ENCODE measurements at regions not wholly inside any gene's neighbourhood (a gene's known extent, or its start where the extent isn't known, plus 50 kb on each side); places are given as distances from the start of the nearest gene placed in this dataset.
"Not testable (repeated sequence)": the region's sequence is repeated elsewhere in the genome, so short reads cannot be mapped to it uniquely, and the experiment has no call there.

DNA sequence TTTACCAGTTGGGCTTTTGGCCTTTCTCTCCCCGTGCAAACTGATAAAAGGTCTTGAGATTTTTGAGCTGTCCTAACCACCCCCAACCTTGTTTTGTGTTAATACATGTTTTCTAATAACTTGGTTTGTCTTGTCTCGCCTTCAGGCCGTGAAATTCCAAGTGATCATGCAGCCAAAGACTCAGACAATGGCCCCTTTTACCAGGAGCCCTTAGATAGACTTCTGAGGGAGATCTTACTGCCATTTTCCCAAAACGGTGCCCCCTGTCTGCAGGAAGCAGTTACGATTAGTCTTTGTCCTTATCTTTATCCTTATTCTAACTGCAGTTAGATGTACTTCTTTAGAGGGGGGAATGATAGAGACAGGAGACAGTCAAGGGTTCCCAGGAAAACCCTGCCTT is 245.3 kb upstream of the HDX start:
- Mint-ChIP-seq H3K4me1 (ENCODE audit: low read depth in 2 of 2) (no peaks in the 10 kb centered on the region), H3K9me3 (peaks cover 7% of the 10 kb centered on the region), H3K27ac (no peak overlapping the region), H3K4me3 (no peak overlapping the region), H3K27me3 (peaks cover 0 to 3% of the 10 kb centered on the region in 2 donors), H3K36me3 (no peaks in the 10 kb centered on the region)
- ATAC-seq: no peak
- DNase-seq (ENCODE audit: low spot score): no peak

DNA sequence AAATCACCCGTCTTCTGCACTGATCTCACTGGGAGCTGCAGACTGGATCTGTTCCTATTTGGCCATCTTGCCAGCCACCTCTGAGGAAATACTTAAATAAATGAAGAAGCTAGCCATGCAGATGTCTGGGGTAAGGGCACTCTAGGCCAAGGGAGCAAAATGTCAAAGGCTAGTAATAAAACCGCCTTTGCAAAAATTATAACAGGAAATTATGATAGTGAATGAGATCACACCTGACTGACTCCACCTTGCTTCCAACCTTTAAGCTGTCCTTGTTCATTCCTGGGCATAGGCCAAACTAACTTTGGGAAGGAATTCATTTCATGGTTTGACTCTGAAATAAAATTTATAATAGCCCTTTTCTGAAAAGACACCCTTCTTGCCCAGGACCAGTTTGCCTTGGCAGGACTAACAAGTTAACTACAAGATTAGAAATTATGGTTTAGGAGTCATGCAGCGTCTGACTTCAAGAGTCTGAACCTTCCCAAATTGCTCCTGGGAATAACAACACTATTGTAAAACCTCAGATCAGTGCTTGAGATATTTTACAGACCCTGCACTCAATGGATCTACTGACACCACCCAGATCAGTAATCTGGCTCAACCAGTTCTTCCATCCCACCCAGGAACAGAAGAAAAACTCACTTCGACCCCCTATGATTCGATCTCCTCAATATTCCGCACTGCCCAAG is 246.9 kb upstream of the HDX start:
- no peak overlapping the region for H3K4me3 Mint-ChIP-seq
- H3K27me3 Mint-ChIP-seq: peaks cover 0 to 3% of the 10 kb centered on the region in 2 donors
- no peaks in the 10 kb centered on the region for H3K36me3 Mint-ChIP-seq
- DNase-seq (ENCODE audit: low spot score) (no peak), ATAC-seq (no peak)
- H3K9me3 Mint-ChIP-seq: peaks cover 7% of the 10 kb centered on the region
- no peak overlapping the region for H3K27ac Mint-ChIP-seq
- no peaks in the 10 kb centered on the region for H3K4me1 Mint-ChIP-seq (ENCODE audit: low read depth in 2 of 2)

DNA sequence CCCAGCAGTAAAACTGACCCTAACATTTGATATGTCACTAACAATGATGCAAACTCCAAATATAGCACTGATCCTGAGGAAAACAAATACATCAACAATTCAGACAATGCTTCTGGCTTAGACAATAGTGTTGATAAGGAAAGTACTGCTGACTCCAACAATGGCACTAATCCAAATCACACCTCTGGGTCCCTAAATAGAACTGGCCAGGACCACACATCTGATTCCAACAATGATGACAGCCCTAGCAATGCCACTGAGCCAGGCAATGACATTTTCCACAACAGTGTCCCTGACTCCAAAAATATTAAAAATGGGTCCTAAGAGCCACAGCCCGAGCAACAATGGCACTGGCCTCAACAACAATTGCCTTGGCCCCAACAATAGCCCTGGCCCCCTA is 243.1 kb upstream of the APOOL start:
- ATAC-seq (no peak), DNase-seq (ENCODE audit: low spot score) (no peak)
- no peaks in the 10 kb centered on the region for H3K4me1 Mint-ChIP-seq (ENCODE audit: low read depth in 2 of 2)
- H3K4me3 Mint-ChIP-seq: no peak overlapping the region
- H3K36me3 Mint-ChIP-seq: no peaks in the 10 kb centered on the region
- H3K9me3 Mint-ChIP-seq: peaks cover 2% of the 10 kb centered on the region
- H3K27ac Mint-ChIP-seq: no peak overlapping the region
- H3K27me3 Mint-ChIP-seq: no peaks in the 10 kb centered on the region

DNA sequence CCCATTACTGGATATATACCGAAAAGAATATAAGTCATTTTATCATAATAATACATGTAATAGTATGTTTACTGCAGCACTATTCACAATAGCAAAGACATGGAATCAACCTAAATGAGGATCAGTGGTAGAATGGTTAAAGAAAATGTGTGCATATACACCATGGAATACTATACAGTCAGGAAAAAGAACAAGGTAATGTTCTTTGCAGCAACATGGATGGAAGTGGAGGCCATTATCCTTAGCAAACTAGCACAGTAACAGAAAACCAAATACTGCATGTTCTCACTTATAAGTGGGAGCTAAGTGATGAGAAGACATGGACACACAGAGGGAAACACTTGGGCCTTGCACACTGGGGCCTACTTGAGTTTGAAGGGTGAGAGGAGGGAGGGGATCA is 207.4 kb upstream of the APOOL start:
- Mint-ChIP-seq H3K9me3 (peaks cover 4% of the 10 kb centered on the region), H3K27me3 (no peaks in the 10 kb centered on the region), H3K4me3 (no peak overlapping the region), H3K36me3 (no peaks in the 10 kb centered on the region), H3K4me1 (ENCODE audit: low read depth in 2 of 2) (no peaks in the 10 kb centered on the region), H3K27ac (no peak overlapping the region)
- no peak for ATAC-seq
- DNase-seq (ENCODE audit: low spot score): no peak

DNA sequence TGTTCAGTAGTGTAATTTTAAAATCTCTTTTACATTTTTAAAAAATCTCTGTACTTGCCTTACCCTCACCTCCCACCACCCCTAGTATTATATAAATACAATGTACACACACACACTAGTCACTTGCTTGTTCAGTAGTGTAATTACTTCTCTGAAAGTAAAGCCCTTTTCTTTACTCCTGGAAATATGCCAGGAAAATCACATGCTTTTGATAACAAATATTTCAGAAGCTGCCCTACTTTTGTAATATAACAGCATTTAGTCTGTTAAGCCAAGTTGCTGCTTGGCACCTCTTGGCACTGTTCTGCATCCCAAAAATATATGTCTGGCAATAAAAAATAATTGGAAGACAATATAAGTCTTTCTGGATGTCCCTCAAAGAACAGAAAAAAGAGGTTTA is 172.8 kb upstream of the APOOL start:
- H3K27ac Mint-ChIP-seq: no peak overlapping the region
- H3K9me3 Mint-ChIP-seq: peaks cover 6% of the 10 kb centered on the region

DNA sequence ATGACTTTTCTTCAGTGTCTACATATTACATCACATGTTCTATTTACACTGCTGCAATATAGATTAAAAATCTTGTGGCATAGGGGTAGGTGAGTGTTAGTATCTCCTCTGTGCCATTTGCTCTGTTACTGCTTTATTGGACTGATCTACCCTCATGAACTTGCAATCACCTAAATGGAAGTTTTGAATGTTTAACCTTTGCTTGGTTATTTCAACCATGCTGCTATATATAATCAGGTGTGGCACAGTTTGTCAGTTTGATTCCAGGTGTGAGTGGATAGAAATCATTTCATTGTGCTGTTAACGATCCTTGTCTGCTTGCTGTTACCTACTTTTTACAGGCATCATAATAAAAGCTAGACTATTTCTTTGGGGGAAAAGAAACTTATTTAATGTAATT is 157.1 kb upstream of the APOOL start:
- not testable (repeated sequence) for H3K4me1 Mint-ChIP-seq (ENCODE audit: low read depth in 2 of 2); H3K27me3 Mint-ChIP-seq; DNase-seq (ENCODE audit: low spot score); H3K4me3 Mint-ChIP-seq; H3K27ac Mint-ChIP-seq; ATAC-seq; H3K36me3 Mint-ChIP-seq
- peaks cover 11% of the 10 kb centered on the region for H3K9me3 Mint-ChIP-seq

More for the DNA sequence above, 172.8 kb upstream of the APOOL start:
- Mint-ChIP-seq H3K4me1 (ENCODE audit: low read depth in 2 of 2) (no peaks in the 10 kb centered on the region), H3K27me3 (no peaks in the 10 kb centered on the region), H3K4me3 (no peak overlapping the region), H3K36me3 (no peaks in the 10 kb centered on the region)
- DNase-seq (ENCODE audit: low spot score): no peak
- ATAC-seq: no peak

DNA sequence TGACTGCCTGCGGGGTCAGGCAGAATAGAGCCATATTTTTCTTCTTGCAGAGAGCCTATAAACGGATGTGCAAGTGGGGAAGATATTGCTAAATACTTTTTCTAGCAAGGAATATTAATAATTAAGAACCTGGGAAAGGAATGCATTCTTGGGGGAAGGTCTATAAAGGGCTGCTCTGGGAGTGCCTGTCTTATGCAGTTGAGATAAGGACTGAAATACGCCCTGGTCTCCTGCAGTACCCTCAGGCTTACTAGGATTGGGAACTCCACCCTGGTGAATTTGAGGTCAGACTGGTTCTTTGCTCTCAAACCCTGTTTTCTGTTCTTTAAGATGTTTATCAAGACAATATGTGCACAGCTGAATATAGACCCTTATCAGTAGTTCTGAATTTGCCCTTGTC is 152.5 kb upstream of the APOOL start:
- H3K4me3 Mint-ChIP-seq; H3K27ac Mint-ChIP-seq; H3K4me1 Mint-ChIP-seq (ENCODE audit: low read depth in 2 of 2); H3K36me3 Mint-ChIP-seq; DNase-seq (ENCODE audit: low spot score); H3K27me3 Mint-ChIP-seq; ATAC-seq: not testable (repeated sequence)
- peaks cover 13% of the 10 kb centered on the region for H3K9me3 Mint-ChIP-seq

DNA sequence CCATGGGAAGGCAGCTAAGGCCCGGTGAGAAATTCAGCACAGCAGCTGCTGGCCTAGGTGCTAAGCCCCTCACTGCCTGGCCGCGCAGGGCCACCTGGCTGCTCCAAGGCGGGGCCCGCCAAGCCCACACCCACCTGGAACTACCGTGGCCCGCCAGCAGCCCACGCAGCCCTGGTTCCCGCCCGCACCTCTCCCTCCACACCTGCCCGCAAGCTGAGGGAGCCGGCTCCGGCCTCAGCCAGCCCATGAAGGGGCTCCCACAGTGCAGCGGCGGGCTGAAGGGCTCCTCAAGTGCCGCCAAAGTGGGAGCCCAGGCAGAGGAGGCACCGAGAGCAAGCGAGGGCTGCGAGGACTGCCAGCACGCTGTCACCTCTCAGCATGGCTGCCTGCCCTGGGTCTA is 146.9 kb upstream of the APOOL start:
- DNase-seq (ENCODE audit: low spot score); H3K27ac Mint-ChIP-seq; H3K9me3 Mint-ChIP-seq; H3K36me3 Mint-ChIP-seq; H3K4me3 Mint-ChIP-seq; H3K27me3 Mint-ChIP-seq; ATAC-seq; H3K4me1 Mint-ChIP-seq (ENCODE audit: low read depth in 2 of 2): not testable (repeated sequence)

DNA sequence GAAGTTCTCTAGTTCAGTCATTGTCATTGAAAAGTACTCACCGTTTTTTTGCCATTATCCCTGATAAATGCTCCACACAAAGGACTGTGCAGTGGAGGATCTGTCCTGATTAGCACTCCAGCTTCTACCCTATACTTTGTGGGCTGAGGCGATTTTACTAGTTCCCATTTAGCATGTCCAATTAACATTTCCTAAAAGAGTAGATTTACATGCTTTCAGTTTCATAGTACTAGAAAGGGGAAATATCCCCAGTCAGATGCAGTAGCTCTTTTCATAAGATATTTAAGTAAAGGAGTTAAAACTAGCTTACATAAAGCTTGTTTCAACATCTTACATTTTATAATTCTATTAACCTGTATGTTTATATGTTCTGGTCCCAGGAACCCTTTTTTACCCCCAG is 144.9 kb upstream of the APOOL start:
- not testable (repeated sequence) for ATAC-seq; H3K4me1 Mint-ChIP-seq (ENCODE audit: low read depth in 2 of 2)

DNA sequence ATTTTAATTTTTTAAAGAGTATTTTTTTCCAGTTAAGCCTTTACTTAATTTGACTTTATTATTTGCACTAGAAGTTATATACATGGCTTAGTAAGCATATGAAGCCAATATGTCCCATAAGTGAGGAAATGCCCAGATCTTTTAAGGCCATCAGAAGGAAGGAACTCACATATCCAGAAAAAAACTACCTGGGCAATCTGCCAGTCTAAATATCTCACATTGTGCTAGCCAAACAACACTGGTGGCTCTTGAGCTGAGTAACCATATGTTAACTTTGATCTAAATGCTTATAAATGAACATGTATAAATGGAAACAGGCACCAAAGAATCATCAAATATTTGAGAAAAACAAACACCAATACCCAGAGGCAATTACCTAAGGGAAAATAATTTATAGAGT is 138.6 kb upstream of the APOOL start:
- Mint-ChIP-seq H3K27ac (no peak overlapping the region), H3K4me3 (no peak overlapping the region), H3K27me3 (no peaks in the 10 kb centered on the region), H3K9me3 (peaks cover 3% of the 10 kb centered on the region), H3K4me1 (ENCODE audit: low read depth in 2 of 2) (no peaks in the 10 kb centered on the region), H3K36me3 (no peaks in the 10 kb centered on the region)
- DNase-seq (ENCODE audit: low spot score) (no peak), ATAC-seq (no peak)

More for the DNA sequence above, 144.9 kb upstream of the APOOL start:
- H3K4me3 Mint-ChIP-seq; H3K27me3 Mint-ChIP-seq; H3K36me3 Mint-ChIP-seq; H3K9me3 Mint-ChIP-seq; DNase-seq (ENCODE audit: low spot score); H3K27ac Mint-ChIP-seq: not testable (repeated sequence)

DNA sequence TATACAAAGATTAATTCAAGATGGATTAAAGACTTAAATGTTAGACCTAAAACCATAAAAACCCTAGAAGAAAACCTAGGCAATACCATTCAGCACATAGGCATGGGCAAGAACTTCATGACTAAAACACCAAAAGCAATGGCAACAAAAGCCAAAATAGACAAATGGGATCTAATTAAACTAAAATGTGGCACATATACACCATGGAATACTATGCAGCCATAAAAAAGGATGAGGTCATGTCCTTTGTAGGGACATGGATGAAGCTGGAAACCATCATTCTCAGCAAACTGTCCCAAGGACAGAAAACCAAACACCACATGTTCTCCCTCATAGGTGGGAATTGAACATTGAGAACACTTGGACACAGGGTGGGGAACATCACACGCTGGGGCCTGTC is 133.4 kb upstream of the APOOL start:
- H3K4me1 Mint-ChIP-seq (ENCODE audit: low read depth in 2 of 2); H3K9me3 Mint-ChIP-seq; H3K27ac Mint-ChIP-seq; DNase-seq (ENCODE audit: low spot score); H3K4me3 Mint-ChIP-seq; ATAC-seq; H3K36me3 Mint-ChIP-seq; H3K27me3 Mint-ChIP-seq: not testable (repeated sequence)

DNA sequence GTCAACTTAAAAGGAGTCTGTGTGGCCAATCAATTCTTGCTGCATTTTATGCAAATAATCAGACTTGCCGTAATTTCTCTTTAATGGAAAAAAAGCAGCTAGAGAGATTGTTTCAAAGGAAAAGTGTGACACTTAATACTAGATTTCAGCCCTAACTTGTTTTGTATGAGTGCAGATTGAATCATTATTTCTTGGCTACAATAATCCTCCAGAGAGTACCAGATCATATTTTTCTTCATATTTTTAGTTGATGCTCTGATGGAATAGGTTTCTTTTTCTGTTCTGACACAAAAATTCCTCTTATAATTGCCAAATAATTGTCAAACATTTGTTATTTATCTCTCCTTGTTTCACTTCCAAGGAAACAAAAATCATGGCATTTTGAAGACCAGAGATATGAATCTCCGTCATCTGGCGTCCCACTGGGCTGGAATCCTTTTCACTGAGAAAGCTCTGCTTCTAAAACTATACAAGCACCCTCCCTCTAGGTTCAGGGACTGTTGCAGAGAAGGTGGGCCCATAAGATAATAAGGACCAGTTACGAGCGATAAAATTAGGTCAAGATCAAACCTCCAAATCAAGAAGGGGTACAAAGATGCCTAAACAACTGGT is 131.4 kb upstream of the APOOL start:
- H3K4me3 Mint-ChIP-seq: not testable (repeated sequence)

DNA sequence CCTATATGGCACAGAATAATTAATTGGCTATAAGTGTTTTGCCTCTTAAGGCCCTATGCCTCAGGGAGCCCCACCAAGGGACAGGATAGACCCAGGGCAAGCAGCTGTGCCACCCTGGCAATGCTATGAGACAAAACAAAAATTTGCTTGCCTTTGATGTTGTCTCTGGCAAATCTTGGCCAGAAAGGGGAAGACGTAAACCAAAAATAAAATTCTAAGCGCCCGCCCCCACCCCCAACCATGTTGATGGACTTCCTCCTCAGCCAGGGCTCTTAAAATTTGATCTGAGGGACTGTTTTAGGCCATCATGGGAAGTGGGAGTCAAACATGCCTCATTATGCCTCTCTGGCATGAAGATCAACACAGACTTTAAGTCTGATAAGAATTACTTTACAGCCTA is 130.5 kb upstream of the APOOL start:
- Mint-ChIP-seq H3K36me3 (no peaks in the 10 kb centered on the region), H3K4me3 (no peak overlapping the region), H3K9me3 (no peaks in the 10 kb centered on the region), H3K27ac (no peak overlapping the region), H3K4me1 (ENCODE audit: low read depth in 2 of 2) (no peaks in the 10 kb centered on the region), H3K27me3 (no peaks in the 10 kb centered on the region)
- ATAC-seq (no peak), DNase-seq (ENCODE audit: low spot score) (no peak)

More for the DNA sequence above, 131.4 kb upstream of the APOOL start:
- not testable (repeated sequence) for H3K27me3 Mint-ChIP-seq; DNase-seq (ENCODE audit: low spot score); H3K27ac Mint-ChIP-seq; H3K9me3 Mint-ChIP-seq; ATAC-seq; H3K36me3 Mint-ChIP-seq; H3K4me1 Mint-ChIP-seq (ENCODE audit: low read depth in 2 of 2)

DNA sequence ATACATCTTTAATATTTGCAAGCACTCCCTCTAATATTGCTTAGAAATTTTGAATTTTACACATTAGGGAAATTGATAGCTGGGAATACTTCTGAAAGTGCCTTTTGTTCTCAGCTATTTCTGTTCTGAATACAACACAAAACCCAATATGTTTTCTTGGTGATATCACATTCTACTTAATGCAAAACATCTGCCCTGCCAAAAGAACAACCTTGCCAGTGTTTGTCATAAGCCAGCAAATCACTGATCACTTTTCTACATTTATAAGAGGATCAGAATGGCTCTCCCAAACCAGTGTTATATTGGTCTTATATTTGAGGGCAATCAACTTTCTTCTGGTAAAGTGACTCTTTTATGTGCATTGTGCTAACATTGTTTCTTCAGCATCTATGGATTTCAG is 126.8 kb upstream of the APOOL start:
- H3K9me3 Mint-ChIP-seq: no peaks in the 10 kb centered on the region
- no peaks in the 10 kb centered on the region for H3K4me1 Mint-ChIP-seq (ENCODE audit: low read depth in 2 of 2)
- no peak overlapping the region for H3K27ac Mint-ChIP-seq

DNA sequence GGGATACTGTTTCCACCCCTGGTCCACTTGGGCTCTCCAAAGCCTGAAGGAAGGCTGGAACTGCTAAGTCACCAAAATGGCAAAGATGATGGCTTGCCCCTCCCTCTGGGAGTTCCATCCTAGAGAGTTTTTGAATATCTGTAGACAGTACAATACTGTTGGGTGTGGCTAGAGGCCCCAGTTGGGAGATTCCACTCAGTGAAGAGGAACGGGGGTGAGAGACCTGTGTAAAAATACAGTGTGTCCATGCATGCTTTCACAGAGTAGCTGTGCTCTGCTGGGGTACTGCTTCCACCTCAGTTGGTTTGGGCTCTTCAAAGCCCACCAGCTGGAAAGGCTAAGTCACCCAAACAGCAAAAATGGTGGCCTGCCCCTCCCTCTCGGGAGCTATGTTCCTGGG is 109.8 kb upstream of the APOOL start:
- Mint-ChIP-seq H3K4me3 (no peak overlapping the region), H3K27ac (no peak overlapping the region), H3K36me3 (no peaks in the 10 kb centered on the region), H3K4me1 (ENCODE audit: low read depth in 2 of 2) (no peaks in the 10 kb centered on the region), H3K27me3 (no peaks in the 10 kb centered on the region), H3K9me3 (no peaks in the 10 kb centered on the region)
- DNase-seq (ENCODE audit: low spot score): no peak
- ATAC-seq: no peak

More for the DNA sequence above, 126.8 kb upstream of the APOOL start:
- H3K4me3 Mint-ChIP-seq: no peak overlapping the region
- no peaks in the 10 kb centered on the region for H3K36me3 Mint-ChIP-seq
- DNase-seq (ENCODE audit: low spot score) (no peak), ATAC-seq (no peak)
- no peaks in the 10 kb centered on the region for H3K27me3 Mint-ChIP-seq

All from natural killer cell treated with Interleukin-12 subunit alpha and Interleukin-12 subunit beta and Interleukin-15 and Interleukin-18, amount 100 ng/mL, for 72 hours (primary cell).